HEK293 (cell line): ENCODE measurements at regions not wholly inside any gene's neighbourhood (a gene's known extent, or its start where the extent isn't known, plus 50 kb on each side); places are given as distances from the start of the nearest gene placed in this dataset.
A peak's percentile ranks its signal among the peaks of the same experiment; 100 is the strongest.

Experiments
- CTCF ChIA-PET: fragments of 350-600 bp; formaldehyde crosslinking; extraction: SDS; loops from one replicate; lab custom pipeline; 2021; ENCODE audit warnings: antibody characterized with exemption; lab: Yijun Ruan, JAX
- POLR2A ChIA-PET: fragments of 300-600 bp; formaldehyde crosslinking; extraction: SDS; loops from one replicate; lab custom pipeline; 2020; ENCODE audit warnings: antibody characterized with exemption, inconsistent platforms; lab: Yijun Ruan, JAX
- H3K27ac ChIP-seq: fragments of 200-500 bp; sonication (Bioruptor generic); 2 replicates; pipeline ENCODE4 v1.5.1; 2014; ENCODE audit warnings: low read depth, low read length, control low read depth, inconsistent platforms; ENCODE audit errors: extremely low read depth
- H3K36me3 ChIP-seq, 2 experiments: fragments of 200-500 bp in 1 of 2; sonication (Bioruptor generic) in 1 of 2; 1 replicate in 1 of 2; 2 replicates in 1 of 2; pipeline ENCODE4 v1.5.1; 2014 to 2017; ENCODE audit warnings: inconsistent platforms in 2 of 2, low read length in 2 of 2; ENCODE audit not compliant: control insufficient read depth in 2 of 2, insufficient read depth in 1 of 2
- H3K4me1 ChIP-seq: fragments of 200-500 bp; sonication (Bioruptor generic); 2 replicates; pipeline ENCODE4 v1.5.1; 2014; ENCODE audit warnings: mild to moderate bottlenecking, low read length, inconsistent platforms; ENCODE audit not compliant: control insufficient read depth, insufficient read depth
- H3K4me3 ChIP-seq: 2 replicates; pipeline ENCODE4 v1.5.1; 2011; ENCODE audit warnings: low read depth, mild to moderate bottlenecking, control low read depth, low read length, moderate library complexity
- H3K9me3 ChIP-seq: fragments of 200-500 bp; sonication (Bioruptor generic); 2 replicates; pipeline ENCODE4 v1.5.1; 2014; ENCODE audit warnings: low read depth, low read length, inconsistent platforms; ENCODE audit not compliant: control insufficient read depth, insufficient read depth
- BCL11A ChIP-seq: fragments of 450-650 bp; formaldehyde crosslinking; IDR thresholded peaks from 2 replicates; pipeline ENCODE4 v1.5.1; 2016; ENCODE audit warnings: low read depth, missing biosample characterization, missing genetic modification characterization
- BCL6B ChIP-seq: fragments of 450-650 bp; formaldehyde crosslinking; IDR thresholded peaks from 2 replicates; pipeline ENCODE4 v1.5.1; 2017; ENCODE audit warnings: missing biosample characterization, missing genetic modification characterization
- CTCF ChIP-seq: fragments of 450-650 bp; formaldehyde crosslinking; IDR thresholded peaks from 2 replicates; pipeline ENCODE4 v1.5.1; 2016; ENCODE audit warnings: missing biosample characterization, missing genetic modification characterization
- EGR2 ChIP-seq: fragments of 450-650 bp; formaldehyde crosslinking; IDR thresholded peaks from 2 replicates; pipeline ENCODE4 v1.5.1; 2016; ENCODE audit warnings: low read depth, missing biosample characterization, missing genetic modification characterization
- ZFHX2 ChIP-seq: fragments of 450-650 bp; formaldehyde crosslinking; conservative IDR thresholded peaks from 2 replicates; pipeline ENCODE4 v1.5.1; 2016; ENCODE audit warnings: missing biosample characterization, missing genetic modification characterization
- ZNF248 ChIP-seq: fragments of 450-650 bp; formaldehyde crosslinking; IDR thresholded peaks from 2 replicates; pipeline ENCODE4 v1.5.1; 2017; ENCODE audit warnings: missing biosample characterization, missing genetic modification characterization
- ZNF266 ChIP-seq: fragments of 450-650 bp; formaldehyde crosslinking; IDR thresholded peaks from 2 replicates; pipeline ENCODE4 v1.5.1; 2016; ENCODE audit warnings: missing biosample characterization, missing genetic modification characterization, low read depth
- ZNF292 ChIP-seq: fragments of 450-650 bp; formaldehyde crosslinking; IDR thresholded peaks from 2 replicates; pipeline ENCODE4 v1.5.1; 2016; ENCODE audit warnings: low read depth, missing biosample characterization, missing genetic modification characterization, borderline replicate concordance
- ZNF514 ChIP-seq: fragments of 450-650 bp; formaldehyde crosslinking; IDR thresholded peaks from 2 replicates; pipeline ENCODE4 v1.5.1; 2016; ENCODE audit warnings: missing biosample characterization, missing genetic modification characterization
- ZNF521 ChIP-seq: fragments of 450-650 bp; formaldehyde crosslinking; IDR thresholded peaks from 2 replicates; pipeline ENCODE4 v1.5.1; 2017; ENCODE audit warnings: missing biosample characterization, mild to moderate bottlenecking, missing genetic modification characterization
- ZNF558 ChIP-seq: fragments of 450-650 bp; formaldehyde crosslinking; IDR thresholded peaks from 2 replicates; pipeline ENCODE4 v1.5.1; 2016; ENCODE audit warnings: missing biosample characterization, missing genetic modification characterization
- ZNF561 ChIP-seq: fragments of 450-650 bp; IDR thresholded peaks from 2 replicates; pipeline ENCODE4 v1.5.1; 2018; ENCODE audit warnings: missing biosample characterization, missing genetic modification characterization, borderline replicate concordance
- ZNF600 ChIP-seq: fragments of 450-650 bp; formaldehyde crosslinking; IDR thresholded peaks from 2 replicates; pipeline ENCODE4 v1.5.1; 2016; ENCODE audit warnings: missing biosample characterization, missing genetic modification characterization
- ZNF704 ChIP-seq: fragments of 450-650 bp; formaldehyde crosslinking; IDR thresholded peaks from 2 replicates; pipeline ENCODE4 v1.5.1; 2016; ENCODE audit warnings: missing biosample characterization, missing genetic modification characterization
- ZNF791 ChIP-seq: fragments of 450-650 bp; formaldehyde crosslinking; IDR thresholded peaks from 2 replicates; pipeline ENCODE4 v1.5.1; 2016; ENCODE audit warnings: missing biosample characterization, missing genetic modification characterization
- ZNF830 ChIP-seq: fragments of 450-650 bp; IDR thresholded peaks from 2 replicates; pipeline ENCODE4 v1.5.0; 2018; ENCODE audit warnings: missing biosample characterization, missing genetic modification characterization, low read depth, mild to moderate bottlenecking, moderate library complexity

GRCh38 chr10:113979409-113979808, 64.3 kb upstream of the ADRB1 start:
- POLR2A ChIA-PET = no interaction called here

GRCh38 chr10:113980408-113981087, 63.1 kb upstream of the ADRB1 start:
- Histone ChIP-seq H3K9me3 (no peaks in the 10 kb centered on the region), H3K4me1 (no peaks in the 10 kb centered on the region), H3K4me3 (no peak overlapping the region), H3K27ac (no peak overlapping the region), H3K36me3 (no peaks in the 10 kb centered on the region)
- POLR2A ChIA-PET = no interaction called here
- TF ChIP-seq ZNF558 (tag by site-specific recombination) (no peak), CTCF (tag by site-specific recombination) (peak; percentile 38; the same call in 1 of the 2 replicates), ZFHX2 (tag by site-specific recombination) (peak; percentile 75), BCL6B (tag by site-specific recombination) (no peak), ZNF266 (tag by site-specific recombination) (no peak), EGR2 (tag by site-specific recombination) (peak; percentile 87)
- TF ChIP-seq, all 188 proteins: peak for 3
- CTCF ChIA-PET = interaction anchor here (0.6 to 1.2 kb wide), 4 partner anchors 12 to 197 kb away, joined by 3 to 4 read pairs (median 4); no protein-coding TSS in a partner anchor

More at GRCh38 chr10:113979409-113979808, 64.3 kb upstream of the ADRB1 start:
- H3K36me3 ChIP-seq = no peaks in the 10 kb centered on the region
- no peak overlapping the region for H3K4me3 ChIP-seq
- TF ChIP-seq ZNF791 = no peak
- TF ChIP-seq ZNF248 (tag by site-specific recombination) = no peak
- TF ChIP-seq ZNF521 (tag by site-specific recombination) = no peak
- TF ChIP-seq ZNF514 (tag by site-specific recombination) = no peak
- no peak for TF ChIP-seq ZNF704
- TF ChIP-seq BCL11A (tag by site-specific recombination) = no peak
- no peak overlapping the region for H3K27ac ChIP-seq
- H3K4me1 ChIP-seq = no peaks in the 10 kb centered on the region
- H3K9me3 ChIP-seq = no peaks in the 10 kb centered on the region
- CTCF ChIA-PET = no interaction called here

GRCh38 chr10:113982296-113982695, 61.4 kb upstream of the ADRB1 start:
- no peaks in the 10 kb centered on the region for H3K4me1 ChIP-seq
- no peak overlapping the region for H3K4me3 ChIP-seq
- H3K9me3 ChIP-seq = no peaks in the 10 kb centered on the region
- POLR2A ChIA-PET = no interaction called here
- no peak for TF ChIP-seq ZNF600
- no peak for TF ChIP-seq ZNF830 (tag by site-specific recombination)
- CTCF ChIA-PET = no interaction called here
- H3K36me3 ChIP-seq = no peaks in the 10 kb centered on the region
- no peak overlapping the region for H3K27ac ChIP-seq

GRCh38 chr10:113982769-113983168, 60.9 kb upstream of the ADRB1 start:
- H3K27ac ChIP-seq = no peak overlapping the region
- ChIA-PET POLR2A (no interaction called here), CTCF (no interaction called here)
- no peaks in the 10 kb centered on the region for H3K4me1 ChIP-seq
- no peaks in the 10 kb centered on the region for H3K9me3 ChIP-seq
- no peaks in the 10 kb centered on the region for H3K36me3 ChIP-seq
- no peak overlapping the region for H3K4me3 ChIP-seq
- TF ChIP-seq ZNF292 (tag by site-specific recombination) (no peak), ZNF561 (tag by site-specific recombination) (no peak)
